ENCODE measurements at regions not wholly inside any gene's neighbourhood (a gene's known extent, or its start where the extent isn't known, plus 50 kb on each side); places are given as distances from the start of the nearest gene placed in this dataset.

DNA sequence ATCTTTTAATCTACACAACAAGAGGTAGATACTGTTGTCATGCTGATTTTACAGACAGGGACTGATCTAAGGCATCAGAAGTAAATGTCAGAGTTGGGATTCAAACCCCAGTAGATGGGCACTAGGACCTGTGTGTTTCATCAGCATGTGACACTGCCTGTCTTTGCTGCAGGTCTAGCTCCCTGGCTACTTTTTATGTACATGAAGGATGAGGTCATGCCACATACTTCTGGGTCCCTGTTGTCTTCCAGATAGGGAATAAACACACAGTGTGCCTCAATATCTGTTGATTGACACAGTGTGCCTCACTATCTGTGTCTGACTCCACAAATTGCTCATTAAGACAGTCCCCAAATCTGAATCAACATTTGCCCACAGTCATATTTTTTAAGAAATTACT lies 106.9 kb downstream of the TFAP2B start:
- no peaks in the 10 kb centered on the region for H4K20me1 ChIP-seq (ENCODE audit: control insufficient read depth, insufficient read depth)
- no peak overlapping the region for H3K4me2 ChIP-seq (ENCODE audit: control insufficient read depth, insufficient read depth)
- H3K4me3 ChIP-seq = no peak overlapping the region
- H3K4me1 ChIP-seq (ENCODE audit: control insufficient read depth, insufficient read depth, low read length) = no peaks in the 10 kb centered on the region
- no peaks in the 10 kb centered on the region for H3K9me3 ChIP-seq (replicated peaks; ENCODE audit: control insufficient read depth, insufficient read depth, low read length)
- no peaks in the 10 kb centered on the region for H3K27me3 ChIP-seq (replicated peaks in 1 of 2; ENCODE audit: control insufficient read depth in 2 of 2, insufficient read depth in 2 of 2, low read length in 1 of 2)
- in situ Hi-C loops (cut with MboI) (no loop called here), intact Hi-C loops (cut with micrococcal nuclease; ENCODE audit: unreplicated experiment) (no loop called here)
- no peaks in the 10 kb centered on the region for H3K36me3 ChIP-seq (ENCODE audit: control insufficient read depth in 2 of 2, insufficient read depth in 2 of 2, low read length in 1 of 2)
- no peak for TF ChIP-seq SREBF1 (IDR thresholded peaks at IDR 0.05; ENCODE audit: low read length)
- TF ChIP-seq EGR1 (IDR thresholded peaks at IDR 0.05; ENCODE audit: borderline replicate concordance in 1 of 2, low read depth in 2 of 2, low read length in 2 of 2) = no peak
- TF ChIP-seq EP300 (IDR thresholded peaks at IDR 0.05; ENCODE audit: borderline replicate concordance in 1 of 2, control insufficient read depth in 1 of 2, low read depth in 2 of 2, low read length in 2 of 2) = no peak
- no peak for TF ChIP-seq NFYB (IDR thresholded peaks at IDR 0.05; ENCODE audit: insufficient read depth, low read depth, low read length)
- TF ChIP-seq, protein P1, sequence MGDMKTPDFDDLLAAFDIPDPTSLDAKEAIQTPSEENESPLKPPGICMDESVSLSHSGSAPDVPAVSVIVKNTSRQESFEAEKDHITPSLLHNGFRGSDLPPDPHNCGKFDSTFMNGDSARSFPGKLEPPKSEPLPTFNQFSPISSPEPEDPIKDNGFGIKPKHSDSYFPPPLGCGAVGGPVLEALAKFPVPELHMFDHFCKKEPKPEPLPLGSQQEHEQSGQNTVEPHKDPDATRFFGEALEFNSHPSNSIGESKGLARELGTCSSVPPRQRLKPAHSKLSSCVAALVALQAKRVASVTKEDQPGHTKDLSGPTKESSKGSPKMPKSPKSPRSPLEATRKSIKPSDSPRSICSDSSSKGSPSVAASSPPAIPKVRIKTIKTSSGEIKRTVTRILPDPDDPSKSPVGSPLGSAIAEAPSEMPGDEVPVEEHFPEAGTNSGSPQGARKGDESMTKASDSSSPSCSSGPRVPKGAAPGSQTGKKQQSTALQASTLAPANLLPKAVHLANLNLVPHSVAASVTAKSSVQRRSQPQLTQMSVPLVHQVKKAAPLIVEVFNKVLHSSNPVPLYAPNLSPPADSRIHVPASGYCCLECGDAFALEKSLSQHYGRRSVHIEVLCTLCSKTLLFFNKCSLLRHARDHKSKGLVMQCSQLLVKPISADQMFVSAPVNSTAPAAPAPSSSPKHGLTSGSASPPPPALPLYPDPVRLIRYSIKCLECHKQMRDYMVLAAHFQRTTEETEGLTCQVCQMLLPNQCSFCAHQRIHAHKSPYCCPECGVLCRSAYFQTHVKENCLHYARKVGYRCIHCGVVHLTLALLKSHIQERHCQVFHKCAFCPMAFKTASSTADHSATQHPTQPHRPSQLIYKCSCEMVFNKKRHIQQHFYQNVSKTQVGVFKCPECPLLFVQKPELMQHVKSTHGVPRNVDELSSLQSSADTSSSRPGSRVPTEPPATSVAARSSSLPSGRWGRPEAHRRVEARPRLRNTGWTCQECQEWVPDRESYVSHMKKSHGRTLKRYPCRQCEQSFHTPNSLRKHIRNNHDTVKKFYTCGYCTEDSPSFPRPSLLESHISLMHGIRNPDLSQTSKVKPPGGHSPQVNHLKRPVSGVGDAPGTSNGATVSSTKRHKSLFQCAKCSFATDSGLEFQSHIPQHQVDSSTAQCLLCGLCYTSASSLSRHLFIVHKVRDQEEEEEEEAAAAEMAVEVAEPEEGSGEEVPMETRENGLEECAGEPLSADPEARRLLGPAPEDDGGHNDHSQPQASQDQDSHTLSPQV (IDR thresholded peaks at IDR 0.05) = no peak
- TF ChIP-seq ZNF217 (IDR thresholded peaks at IDR 0.05) = no peak
- TF ChIP-seq, protein P2, sequence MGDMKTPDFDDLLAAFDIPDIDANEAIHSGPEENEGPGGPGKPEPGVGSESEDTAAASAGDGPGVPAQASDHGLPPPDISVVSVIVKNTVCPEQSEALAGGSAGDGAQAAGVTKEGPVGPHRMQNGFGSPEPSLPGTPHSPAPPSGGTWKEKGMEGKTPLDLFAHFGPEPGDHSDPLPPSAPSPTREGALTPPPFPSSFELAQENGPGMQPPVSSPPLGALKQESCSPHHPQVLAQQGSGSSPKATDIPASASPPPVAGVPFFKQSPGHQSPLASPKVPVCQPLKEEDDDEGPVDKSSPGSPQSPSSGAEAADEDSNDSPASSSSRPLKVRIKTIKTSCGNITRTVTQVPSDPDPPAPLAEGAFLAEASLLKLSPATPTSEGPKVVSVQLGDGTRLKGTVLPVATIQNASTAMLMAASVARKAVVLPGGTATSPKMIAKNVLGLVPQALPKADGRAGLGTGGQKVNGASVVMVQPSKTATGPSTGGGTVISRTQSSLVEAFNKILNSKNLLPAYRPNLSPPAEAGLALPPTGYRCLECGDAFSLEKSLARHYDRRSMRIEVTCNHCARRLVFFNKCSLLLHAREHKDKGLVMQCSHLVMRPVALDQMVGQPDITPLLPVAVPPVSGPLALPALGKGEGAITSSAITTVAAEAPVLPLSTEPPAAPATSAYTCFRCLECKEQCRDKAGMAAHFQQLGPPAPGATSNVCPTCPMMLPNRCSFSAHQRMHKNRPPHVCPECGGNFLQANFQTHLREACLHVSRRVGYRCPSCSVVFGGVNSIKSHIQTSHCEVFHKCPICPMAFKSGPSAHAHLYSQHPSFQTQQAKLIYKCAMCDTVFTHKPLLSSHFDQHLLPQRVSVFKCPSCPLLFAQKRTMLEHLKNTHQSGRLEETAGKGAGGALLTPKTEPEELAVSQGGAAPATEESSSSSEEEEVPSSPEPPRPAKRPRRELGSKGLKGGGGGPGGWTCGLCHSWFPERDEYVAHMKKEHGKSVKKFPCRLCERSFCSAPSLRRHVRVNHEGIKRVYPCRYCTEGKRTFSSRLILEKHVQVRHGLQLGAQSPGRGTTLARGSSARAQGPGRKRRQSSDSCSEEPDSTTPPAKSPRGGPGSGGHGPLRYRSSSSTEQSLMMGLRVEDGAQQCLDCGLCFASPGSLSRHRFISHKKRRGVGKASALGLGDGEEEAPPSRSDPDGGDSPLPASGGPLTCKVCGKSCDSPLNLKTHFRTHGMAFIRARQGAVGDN (IDR thresholded peaks at IDR 0.05) = no peak
- TF ChIP-seq, protein P3, sequence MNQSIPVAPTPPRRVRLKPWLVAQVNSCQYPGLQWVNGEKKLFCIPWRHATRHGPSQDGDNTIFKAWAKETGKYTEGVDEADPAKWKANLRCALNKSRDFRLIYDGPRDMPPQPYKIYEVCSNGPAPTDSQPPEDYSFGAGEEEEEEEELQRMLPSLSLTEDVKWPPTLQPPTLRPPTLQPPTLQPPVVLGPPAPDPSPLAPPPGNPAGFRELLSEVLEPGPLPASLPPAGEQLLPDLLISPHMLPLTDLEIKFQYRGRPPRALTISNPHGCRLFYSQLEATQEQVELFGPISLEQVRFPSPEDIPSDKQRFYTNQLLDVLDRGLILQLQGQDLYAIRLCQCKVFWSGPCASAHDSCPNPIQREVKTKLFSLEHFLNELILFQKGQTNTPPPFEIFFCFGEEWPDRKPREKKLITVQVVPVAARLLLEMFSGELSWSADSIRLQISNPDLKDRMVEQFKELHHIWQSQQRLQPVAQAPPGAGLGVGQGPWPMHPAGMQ (IDR thresholded peaks at IDR 0.05; ENCODE audit: borderline replicate concordance) = no peak
- TF ChIP-seq ESRRA (IDR thresholded peaks at IDR 0.05; ENCODE audit: low read length) = no peak
- no peak for TF ChIP-seq HDAC6 (IDR thresholded peaks at IDR 0.05; ENCODE audit: unreplicated experiment)
- TF ChIP-seq RFX5 (IDR thresholded peaks at IDR 0.05; ENCODE audit: low read depth, low read length) = no peak
- TF ChIP-seq RAD21 (IDR thresholded peaks at IDR 0.05; ENCODE audit: insufficient read depth, low read depth, low read length) = no peak
- no TSS peak for BruUV-seq (replicated peaks)
- ChIA-PET RAD21 (ENCODE audit: unreplicated experiment) (no interaction called here), CTCF (no interaction called here), POLR2A (no interaction called here), SMC1A (ENCODE audit: uncharacterized antibody, unreplicated experiment) (no interaction called here)
- FAIRE-seq (no peak), ATAC-seq (no peak), DNase-seq (ENCODE audit: low read depth, low spot score) (no peak)
- H3K9ac ChIP-seq (ENCODE audit: control insufficient read depth, insufficient read depth, low read length) = no peak overlapping the region
- no peak overlapping the region for H3K27ac ChIP-seq (ENCODE audit: control insufficient read depth, insufficient read depth)
- no peaks in the 10 kb centered on the region for H3K79me2 ChIP-seq (ENCODE audit: control insufficient read depth, insufficient read depth, low read length)
- no peak overlapping the region for H2AFZ ChIP-seq (ENCODE audit: control insufficient read depth, low read depth, low read length)

Measured in GM12878 (cell line).